Upper lobe of right lung (tissue), 1 donor: ENCODE measurements at regions not wholly inside any gene's neighbourhood (a gene's known extent, or its start where the extent isn't known, plus 50 kb on each side); places are given as distances from the start of the nearest gene placed in this dataset.
"Not testable (repeated sequence)": the region's sequence is repeated elsewhere in the genome, so short reads cannot be mapped to it uniquely, and the experiment has no call there.

ENCODE experiments used
- ATAC-seq: fragments of 200-7000 bp; cut with Tn5 transposase; one replicate; pipeline ENCODE4 v1.9.1; 2020; ENCODE audit warnings: mild to moderate bottlenecking, moderate library complexity
- DNase-seq: peaks from one replicate; pipeline ENCODE4 v3.0.0-alpha.2; 2020
- H3K27ac ChIP-seq: fragments of 200-600 bp; one replicate; pipeline ENCODE4 v1.8.0; 2022
- H3K27me3 ChIP-seq: fragments of 200-600 bp; one replicate; pipeline ENCODE4 v1.8.0; 2022; ENCODE audit warnings: mild to moderate bottlenecking
- H3K36me3 ChIP-seq: fragments of 200-600 bp; one replicate; pipeline ENCODE4 v1.8.0; 2022
- H3K4me1 ChIP-seq: fragments of 200-600 bp; one replicate; pipeline ENCODE4 v1.8.0; 2022
- H3K4me3 ChIP-seq: fragments of 200-600 bp; one replicate; pipeline ENCODE4 v1.8.0; 2022; ENCODE audit warnings: mild to moderate bottlenecking
- H3K9me3 ChIP-seq: fragments of 200-600 bp; one replicate; pipeline ENCODE4 v1.8.0; 2022
- CTCF ChIP-seq: fragments of 200-600 bp; IDR thresholded peaks from one replicate; pipeline ENCODE4 v1.8.0; 2022; ENCODE audit warnings: antibody characterized with exemption
- intact Hi-C: fragments of 100-400 bp; cut with DNase I; formaldehyde crosslinking; loops from one replicate; pipeline ENCODE4 v1.11.0; 2022
- donor health status: DM: no; HTN: yes; CAD: no; lungs with severe emphysema.

- ATAC-seq (no peak), DNase-seq (no peak)
- no peaks in the 10 kb centered on the region for H3K27me3 ChIP-seq
- H3K27ac ChIP-seq, result no peak overlapping the region
- no peaks in the 10 kb centered on the region for H3K4me1 ChIP-seq
- no peak for TF ChIP-seq CTCF
- H3K4me3 ChIP-seq, result no peak overlapping the region
- intact Hi-C loops, result no loop called here
- H3K9me3 ChIP-seq, result no peaks in the 10 kb centered on the region
- no peaks in the 10 kb centered on the region for H3K36me3 ChIP-seq
Measured at GRCh38 chr17:70286391-70286790, 117.1 kb downstream of the KCNJ2 start.

GRCh38 chr17:70288540-70289290 is 119.4 kb downstream of the KCNJ2 start:
- DNase-seq, result no peak
- no peaks in the 10 kb centered on the region for H3K9me3 ChIP-seq
- no peaks in the 10 kb centered on the region for H3K36me3 ChIP-seq
- H3K4me1 ChIP-seq, result no peaks in the 10 kb centered on the region
- peak; percentile 47 for ATAC-seq
- no peak for TF ChIP-seq CTCF
- no peak overlapping the region for H3K4me3 ChIP-seq
- no peaks in the 10 kb centered on the region for H3K27me3 ChIP-seq
- intact Hi-C loops, result no loop called here
- H3K27ac ChIP-seq, result no peak overlapping the region

DNA sequence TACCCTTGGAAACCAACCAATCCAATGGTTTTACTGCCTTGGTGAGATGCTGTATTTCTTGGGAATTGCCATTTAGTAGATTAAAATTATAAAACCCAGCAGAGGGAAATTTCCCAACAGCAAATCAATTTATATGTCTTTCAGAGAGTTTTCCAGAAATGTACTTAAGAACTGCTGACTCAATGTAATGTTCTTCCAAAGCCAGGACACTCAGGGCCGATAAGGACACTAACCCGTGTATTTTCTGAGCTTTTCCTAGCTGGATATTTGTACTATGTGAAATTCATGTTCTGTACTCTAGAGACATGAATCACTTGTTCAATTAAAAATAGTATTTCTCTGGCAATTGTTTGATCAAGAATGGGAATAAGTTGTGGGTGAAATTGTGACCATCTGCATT is 121.4 kb downstream of the KCNJ2 start:
- peaks cover 8% of the 10 kb centered on the region for H3K4me1 ChIP-seq
- no peak for TF ChIP-seq CTCF
- intact Hi-C loops, result no loop called here
- H3K27me3 ChIP-seq, result no peaks in the 10 kb centered on the region
- no peaks in the 10 kb centered on the region for H3K36me3 ChIP-seq
- H3K4me3 ChIP-seq, result no peak overlapping the region
- no peaks in the 10 kb centered on the region for H3K9me3 ChIP-seq
- ATAC-seq (no peak), DNase-seq (no peak)
- no peak overlapping the region for H3K27ac ChIP-seq

DNA sequence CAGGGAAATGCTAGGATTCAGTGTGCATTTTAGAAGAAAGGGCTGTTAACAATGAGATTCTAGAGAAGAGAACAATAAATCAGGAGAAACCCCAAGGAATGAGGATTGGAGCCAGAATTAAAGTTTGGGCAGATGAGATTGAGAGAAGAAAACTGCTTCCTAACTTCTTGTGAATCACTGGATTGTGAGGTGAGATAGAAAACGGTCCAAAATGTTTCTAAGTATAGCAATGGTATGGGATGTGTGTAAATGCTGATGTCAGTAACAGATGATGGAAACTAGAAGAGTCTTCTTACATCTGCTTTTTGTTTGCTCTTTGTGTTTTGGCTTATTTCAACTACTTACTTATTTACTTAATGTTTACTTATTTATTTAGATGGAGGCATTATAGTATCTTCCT is 123.0 kb downstream of the KCNJ2 start:
- H3K36me3 ChIP-seq, result no peaks in the 10 kb centered on the region
- H3K4me1 ChIP-seq, result peaks cover 9% of the 10 kb centered on the region
- no peaks in the 10 kb centered on the region for H3K27me3 ChIP-seq
- no peaks in the 10 kb centered on the region for H3K9me3 ChIP-seq
- no peak for TF ChIP-seq CTCF
- no peak for DNase-seq
- ATAC-seq, result no peak
- intact Hi-C loops, result no loop called here
- H3K4me3 ChIP-seq, result no peak overlapping the region
- no peak overlapping the region for H3K27ac ChIP-seq

DNA sequence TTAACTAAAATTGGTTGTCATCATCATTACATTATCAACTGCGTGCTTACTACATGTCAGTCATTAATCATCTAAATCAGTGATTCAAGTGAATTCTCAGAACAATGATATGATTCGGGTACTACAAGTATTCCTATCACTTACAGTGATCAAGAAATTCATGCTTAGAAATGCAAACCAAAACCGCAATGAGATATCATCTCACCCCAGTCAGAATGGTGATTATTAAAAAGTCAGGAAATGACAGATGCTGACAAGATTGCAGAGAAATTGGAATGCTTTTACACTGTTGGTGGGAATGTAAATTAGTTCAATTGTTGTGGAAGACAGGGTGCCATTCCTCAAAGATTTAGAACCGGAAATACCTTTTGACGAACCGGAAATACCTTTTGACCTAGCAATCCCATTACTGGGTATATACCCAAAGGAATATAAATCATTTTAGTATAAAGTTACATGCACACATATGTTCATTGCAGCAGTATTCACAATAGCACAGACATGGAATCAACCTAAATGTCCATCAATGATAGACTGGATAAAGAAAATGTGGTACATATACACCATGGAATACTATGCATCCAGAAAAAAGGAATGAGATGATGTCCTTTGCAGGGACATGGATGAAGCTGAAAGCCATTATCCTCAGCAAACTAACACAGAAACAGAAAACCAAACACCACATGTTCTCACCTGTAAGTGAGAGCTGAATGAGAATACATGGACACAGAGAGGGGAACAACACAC is 124.4 kb downstream of the KCNJ2 start:
- H3K9me3 ChIP-seq, ATAC-seq, H3K27ac ChIP-seq, DNase-seq, intact Hi-C loops, H3K4me1 ChIP-seq, H3K36me3 ChIP-seq, H3K27me3 ChIP-seq, H3K4me3 ChIP-seq: not testable (repeated sequence)

- TF ChIP-seq CTCF, result no peak
- H3K27ac ChIP-seq, result no peak overlapping the region
- no peaks in the 10 kb centered on the region for H3K9me3 ChIP-seq
- no peaks in the 10 kb centered on the region for H3K27me3 ChIP-seq
- intact Hi-C loops, result no loop called here
- ATAC-seq (peak; percentile 65), DNase-seq (no peak)
- H3K36me3 ChIP-seq, result no peaks in the 10 kb centered on the region
- H3K4me1 ChIP-seq, result peaks cover 9% of the 10 kb centered on the region
- no peak overlapping the region for H3K4me3 ChIP-seq
Measured at GRCh38 chr17:70295329-70295728, 126.0 kb downstream of the KCNJ2 start.
